ENCODE measurements at regions not wholly inside any gene's neighbourhood (a gene's known extent, or its start where the extent isn't known, plus 50 kb on each side); places are given as distances from the start of the nearest gene placed in this dataset.

DNA sequence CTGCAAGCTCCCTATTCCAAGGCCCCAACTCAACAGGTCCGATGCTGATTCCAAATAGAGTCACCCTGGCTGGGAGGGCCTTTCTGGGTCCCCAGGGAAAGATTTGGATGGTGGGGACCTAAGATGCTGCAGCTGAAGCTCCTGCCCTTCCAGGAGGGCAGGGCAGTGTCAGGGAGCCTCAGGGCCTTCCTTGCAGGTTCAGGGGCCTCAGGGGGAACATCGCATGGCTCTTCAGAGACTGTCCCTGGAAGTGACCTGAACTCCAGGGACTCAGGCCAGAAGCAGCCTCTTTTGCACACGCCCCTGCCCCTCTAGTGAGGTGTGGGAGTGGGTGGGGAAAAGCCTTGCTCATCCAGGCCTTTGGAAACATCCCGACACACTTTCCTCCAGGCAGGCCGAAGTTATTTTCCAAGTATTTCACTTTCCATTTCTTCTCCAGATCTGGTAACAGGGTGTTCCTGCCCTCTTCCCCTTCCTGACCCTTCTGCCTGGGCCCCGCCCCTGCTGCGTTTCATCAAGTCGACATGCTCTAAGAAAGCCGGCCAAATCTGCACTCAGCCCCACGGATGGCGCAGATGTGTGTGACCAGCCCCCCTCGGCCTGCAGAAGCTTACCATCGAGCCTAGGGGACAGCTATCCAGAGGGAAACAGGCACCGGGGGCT, 159.5 kb downstream of the FGF18 start:
- H3K4me1 Mint-ChIP-seq = no peaks in the 10 kb centered on the region
- H3K36me3 Mint-ChIP-seq = no peaks in the 10 kb centered on the region
- H3K27ac Mint-ChIP-seq = no peak overlapping the region
- H3K27me3 Mint-ChIP-seq = no peaks in the 10 kb centered on the region
- no peak for ATAC-seq (ENCODE audit: low read depth)
- no peak overlapping the region for H3K4me3 Mint-ChIP-seq
- POLR2A ChIA-PET = no interaction called here
- no peaks in the 10 kb centered on the region for H3K9me3 Mint-ChIP-seq
- DNase-seq = no peak

DNA sequence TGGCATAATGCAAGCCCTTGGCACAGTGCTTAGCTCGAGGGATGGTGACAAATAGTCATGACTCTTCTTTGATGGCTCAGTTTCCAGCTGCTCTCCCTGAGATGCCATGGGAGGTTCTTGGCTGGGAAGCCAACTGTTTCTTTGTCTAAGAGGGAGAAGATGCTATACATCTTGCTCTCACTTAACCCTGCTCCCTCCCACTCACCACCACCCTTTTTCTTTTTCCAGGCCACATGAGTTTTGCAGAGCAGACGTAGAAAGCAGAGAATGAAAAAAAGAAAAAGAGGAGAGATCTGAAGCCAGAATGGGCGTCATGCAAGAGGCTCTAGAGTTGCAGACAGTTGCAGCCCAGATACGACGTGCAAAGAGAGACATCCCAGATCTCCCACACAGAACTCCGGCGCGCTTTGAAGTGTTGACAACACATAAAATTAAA, 160.5 kb downstream of the FGF18 start:
- Mint-ChIP-seq H3K4me3 (no peak overlapping the region), H3K27ac (no peak overlapping the region), H3K4me1 (no peaks in the 10 kb centered on the region), H3K9me3 (no peaks in the 10 kb centered on the region), H3K27me3 (no peaks in the 10 kb centered on the region), H3K36me3 (no peaks in the 10 kb centered on the region)
- DNase-seq (no peak), ATAC-seq (ENCODE audit: low read depth) (no peak)
- POLR2A ChIA-PET = no interaction called here

DNA sequence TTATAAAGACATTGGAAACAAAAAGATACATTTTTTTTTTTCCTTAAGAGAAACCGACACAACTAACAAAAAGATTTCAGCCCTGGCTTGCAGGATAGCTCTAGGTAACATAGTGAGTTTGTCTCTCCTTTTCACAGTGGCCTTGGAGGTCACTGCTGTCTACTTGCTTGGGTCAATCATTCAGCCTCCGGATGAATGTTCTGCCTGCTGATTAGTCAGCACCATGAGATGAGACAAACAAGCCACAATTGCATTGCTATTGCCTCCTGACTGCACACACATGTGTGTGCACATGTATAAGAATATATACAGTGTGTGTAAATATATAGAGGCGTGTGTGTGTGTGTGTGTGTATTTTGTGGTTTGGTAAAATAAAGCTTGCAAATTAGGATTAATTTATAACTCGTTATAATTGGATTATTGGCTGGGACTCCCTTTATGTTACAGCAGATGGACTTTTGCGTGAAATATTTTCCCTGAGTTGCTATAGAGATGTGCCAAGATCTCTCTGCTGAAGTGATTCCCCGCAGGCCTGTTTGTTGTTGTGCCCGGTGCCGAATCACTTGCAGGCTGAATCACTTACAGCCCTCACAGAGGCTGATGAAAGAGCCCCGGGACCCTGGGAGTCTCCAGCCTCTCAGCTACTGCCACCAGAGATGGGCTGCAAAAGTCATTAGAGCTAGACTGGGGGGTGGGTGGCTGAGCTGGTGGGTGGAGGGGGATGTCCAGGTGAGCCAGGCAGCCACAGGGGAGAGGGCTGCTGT, 161.2 kb downstream of the FGF18 start:
- Mint-ChIP-seq H3K36me3 (no peaks in the 10 kb centered on the region), H3K9me3 (no peaks in the 10 kb centered on the region), H3K4me1 (no peaks in the 10 kb centered on the region), H3K27ac (no peak overlapping the region), H3K27me3 (no peaks in the 10 kb centered on the region), H3K4me3 (no peak overlapping the region)
- ATAC-seq (ENCODE audit: low read depth) = no peak
- POLR2A ChIA-PET = no interaction called here
- no peak for DNase-seq

DNA sequence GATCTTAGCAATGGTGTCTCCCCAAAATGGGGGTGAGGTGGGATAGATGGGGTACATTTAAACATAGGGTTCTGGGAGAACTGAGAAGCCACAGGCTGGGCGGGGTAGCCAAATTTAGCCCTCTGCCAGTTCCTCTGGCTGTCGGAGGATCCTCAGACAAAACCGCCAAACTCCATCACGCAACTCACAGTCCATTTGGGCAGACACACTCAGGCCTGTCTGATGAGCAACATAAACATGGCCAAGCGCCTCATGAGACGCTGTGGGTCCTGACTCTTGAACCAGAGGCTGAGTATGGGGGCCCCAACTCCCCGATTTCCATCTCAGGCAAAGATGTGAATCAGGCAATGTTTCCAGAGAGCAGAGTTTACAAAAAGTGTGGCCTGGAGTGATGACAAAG, 162.3 kb downstream of the FGF18 start:
- H3K36me3 Mint-ChIP-seq = no peaks in the 10 kb centered on the region
- no peak overlapping the region for H3K4me3 Mint-ChIP-seq
- no peak for DNase-seq
- no peaks in the 10 kb centered on the region for H3K27me3 Mint-ChIP-seq
- H3K27ac Mint-ChIP-seq = no peak overlapping the region
- no peak for ATAC-seq (ENCODE audit: low read depth)
- POLR2A ChIA-PET = no interaction called here
- no peaks in the 10 kb centered on the region for H3K4me1 Mint-ChIP-seq
- no peaks in the 10 kb centered on the region for H3K9me3 Mint-ChIP-seq

DNA sequence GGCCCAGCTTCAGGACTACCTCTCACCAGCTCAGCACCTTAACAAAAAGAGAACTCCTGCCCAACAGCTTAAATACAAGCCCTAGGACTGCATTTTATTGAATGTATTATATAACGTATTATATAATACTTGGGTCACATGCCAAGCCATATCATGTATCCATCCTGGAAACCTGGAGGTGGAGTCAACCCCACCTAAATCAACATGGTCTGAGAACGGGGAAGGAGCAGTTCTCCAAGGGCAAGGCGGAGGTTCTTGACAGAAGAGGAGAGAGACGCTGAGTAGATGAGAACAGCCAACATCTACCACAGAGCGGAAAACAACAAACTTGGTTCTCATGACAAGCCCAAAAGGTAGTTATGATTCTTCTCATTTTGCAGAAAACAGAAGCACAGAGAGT, 163.4 kb downstream of the FGF18 start:
- Mint-ChIP-seq H3K4me3 (no peak overlapping the region), H3K9me3 (no peaks in the 10 kb centered on the region), H3K36me3 (no peaks in the 10 kb centered on the region), H3K27ac (no peak overlapping the region), H3K4me1 (no peaks in the 10 kb centered on the region), H3K27me3 (peaks cover 5% of the 10 kb centered on the region)
- ATAC-seq (ENCODE audit: low read depth) (no peak), DNase-seq (no peak)
- POLR2A ChIA-PET = no interaction called here

DNA sequence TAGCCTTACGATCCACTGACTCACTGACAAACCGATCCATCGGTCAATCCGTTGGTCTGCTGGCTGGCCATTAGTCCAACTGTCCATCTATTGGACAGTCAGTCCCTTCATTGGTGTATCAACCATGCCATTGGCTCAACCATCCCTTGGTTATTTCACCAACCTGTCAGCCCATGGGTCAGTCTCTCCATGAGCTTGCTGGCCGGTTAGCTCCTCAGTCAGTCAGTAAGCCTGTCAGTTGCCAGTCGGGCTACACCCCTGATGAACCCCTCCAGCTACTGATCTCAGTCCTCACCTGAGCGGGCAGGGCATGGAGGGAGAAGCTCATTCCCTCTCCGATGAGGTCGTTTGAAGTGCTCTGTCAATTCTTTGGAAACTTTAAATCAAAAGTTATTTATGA, 166.5 kb downstream of the FGF18 start:
- Mint-ChIP-seq H3K4me3 (no peak overlapping the region), H3K27me3 (peaks cover 5% of the 10 kb centered on the region), H3K9me3 (no peaks in the 10 kb centered on the region), H3K27ac (no peak overlapping the region), H3K4me1 (no peaks in the 10 kb centered on the region), H3K36me3 (no peaks in the 10 kb centered on the region)
- POLR2A ChIA-PET = no interaction called here
- no peak for DNase-seq
- ATAC-seq (ENCODE audit: low read depth) = no peak

DNA sequence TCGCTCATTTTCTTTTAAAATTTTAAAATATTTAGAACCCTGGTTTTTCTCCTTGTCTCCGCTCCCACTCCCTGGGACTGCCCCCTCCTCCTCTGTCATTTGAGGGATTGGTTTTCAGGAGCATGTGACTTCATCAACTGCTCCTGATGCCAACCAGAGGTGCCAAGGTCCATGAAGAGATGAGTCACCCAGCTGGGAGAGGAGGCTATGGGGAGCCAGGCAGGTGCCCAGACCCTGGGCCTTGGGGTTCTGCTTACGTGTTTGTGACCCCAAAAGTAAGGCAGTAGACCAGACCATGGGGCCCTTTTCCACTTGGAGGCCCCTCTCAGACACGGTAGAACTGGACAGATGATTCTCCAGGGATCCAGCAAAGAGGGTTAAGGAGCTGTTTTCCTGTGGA, 167.0 kb downstream of the FGF18 start:
- peaks cover 5% of the 10 kb centered on the region for H3K27me3 Mint-ChIP-seq
- H3K27ac Mint-ChIP-seq = no peak overlapping the region
- no peaks in the 10 kb centered on the region for H3K4me1 Mint-ChIP-seq
- POLR2A ChIA-PET = no interaction called here
- DNase-seq = no peak
- H3K36me3 Mint-ChIP-seq = no peaks in the 10 kb centered on the region
- no peak for ATAC-seq (ENCODE audit: low read depth)
- no peak overlapping the region for H3K4me3 Mint-ChIP-seq
- H3K9me3 Mint-ChIP-seq = no peaks in the 10 kb centered on the region

- POLR2A ChIA-PET = no interaction called here
- Mint-ChIP-seq H3K27me3 (peaks cover 5% of the 10 kb centered on the region), H3K4me3 (no peak overlapping the region), H3K4me1 (no peaks in the 10 kb centered on the region), H3K9me3 (no peaks in the 10 kb centered on the region), H3K36me3 (no peaks in the 10 kb centered on the region), H3K27ac (no peak overlapping the region)
- no peak for ATAC-seq (ENCODE audit: low read depth)
- no peak for DNase-seq
Measured at GRCh38 chr5:171588046-171588445, 168.6 kb downstream of the FGF18 start.

DNA sequence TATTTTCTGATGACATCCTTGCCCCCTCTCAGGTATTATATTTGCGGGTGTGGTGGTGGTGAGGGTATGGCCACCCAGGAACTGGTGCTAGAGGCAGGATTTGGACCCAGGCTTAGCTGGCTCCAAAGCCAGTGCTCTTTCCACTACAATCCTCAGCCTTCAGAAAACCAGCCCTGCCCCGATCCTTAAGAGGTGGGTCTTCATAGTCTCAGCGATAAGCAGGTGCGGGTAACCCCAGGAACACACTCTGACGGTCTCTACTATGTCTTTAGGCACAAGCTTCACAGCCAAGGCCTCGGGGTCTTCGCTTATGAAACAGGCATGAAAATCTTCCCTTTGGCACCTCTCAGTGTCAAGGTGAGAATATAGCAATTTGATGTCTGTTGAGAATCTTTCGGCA, 169.3 kb downstream of the FGF18 start:
- H3K4me3 Mint-ChIP-seq = no peak overlapping the region
- no peaks in the 10 kb centered on the region for H3K36me3 Mint-ChIP-seq
- no peaks in the 10 kb centered on the region for H3K9me3 Mint-ChIP-seq
- no peak overlapping the region for H3K27ac Mint-ChIP-seq
- ATAC-seq (ENCODE audit: low read depth) (no peak), DNase-seq (no peak)
- H3K4me1 Mint-ChIP-seq = no peaks in the 10 kb centered on the region
- H3K27me3 Mint-ChIP-seq = peaks cover 8% of the 10 kb centered on the region
- POLR2A ChIA-PET = no interaction called here

- Mint-ChIP-seq H3K27ac (no peak overlapping the region), H3K27me3 (peaks cover 8% of the 10 kb centered on the region), H3K4me3 (no peak overlapping the region), H3K36me3 (no peaks in the 10 kb centered on the region), H3K9me3 (no peaks in the 10 kb centered on the region), H3K4me1 (no peaks in the 10 kb centered on the region)
- ATAC-seq (ENCODE audit: low read depth) (no peak), DNase-seq (no peak)
- POLR2A ChIA-PET = no interaction called here
Measured at GRCh38 chr5:171589461-171589860, 170.0 kb downstream of the FGF18 start.

- Mint-ChIP-seq H3K4me3 (no peak overlapping the region), H3K36me3 (no peaks in the 10 kb centered on the region), H3K27ac (no peak overlapping the region), H3K4me1 (no peaks in the 10 kb centered on the region), H3K27me3 (peaks cover 8% of the 10 kb centered on the region), H3K9me3 (no peaks in the 10 kb centered on the region)
- DNase-seq (no peak), ATAC-seq (ENCODE audit: low read depth) (no peak)
- POLR2A ChIA-PET = no interaction called here
Measured at GRCh38 chr5:171592076-171592475, 172.6 kb downstream of the FGF18 start.

DNA sequence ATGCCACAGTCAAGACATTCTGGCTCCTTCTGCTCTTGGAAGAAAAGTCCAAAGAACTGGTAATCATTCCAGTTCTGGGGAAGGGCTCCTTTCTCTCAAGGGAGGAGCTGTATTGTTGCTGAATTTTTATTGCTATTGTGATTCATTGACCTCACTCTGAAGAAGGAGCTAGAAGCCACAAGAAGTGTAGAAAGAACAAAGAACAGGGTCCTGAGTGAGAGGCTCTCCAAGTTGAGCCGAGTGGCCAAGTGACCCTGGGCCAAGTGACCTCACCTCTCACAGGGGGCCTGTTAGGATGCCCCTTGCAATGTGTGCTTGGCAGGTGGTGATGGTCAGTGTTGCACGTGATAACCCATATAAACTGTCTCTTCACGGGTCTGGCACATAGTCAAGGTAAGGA, 173.3 kb downstream of the FGF18 start:
- H3K4me3 Mint-ChIP-seq = no peak overlapping the region
- peaks cover 3% of the 10 kb centered on the region for H3K27me3 Mint-ChIP-seq
- no peaks in the 10 kb centered on the region for H3K36me3 Mint-ChIP-seq
- H3K27ac Mint-ChIP-seq = no peak overlapping the region
- ATAC-seq (ENCODE audit: low read depth) (no peak), DNase-seq (no peak)
- H3K4me1 Mint-ChIP-seq = no peaks in the 10 kb centered on the region
- POLR2A ChIA-PET = no interaction called here
- H3K9me3 Mint-ChIP-seq = no peaks in the 10 kb centered on the region

DNA sequence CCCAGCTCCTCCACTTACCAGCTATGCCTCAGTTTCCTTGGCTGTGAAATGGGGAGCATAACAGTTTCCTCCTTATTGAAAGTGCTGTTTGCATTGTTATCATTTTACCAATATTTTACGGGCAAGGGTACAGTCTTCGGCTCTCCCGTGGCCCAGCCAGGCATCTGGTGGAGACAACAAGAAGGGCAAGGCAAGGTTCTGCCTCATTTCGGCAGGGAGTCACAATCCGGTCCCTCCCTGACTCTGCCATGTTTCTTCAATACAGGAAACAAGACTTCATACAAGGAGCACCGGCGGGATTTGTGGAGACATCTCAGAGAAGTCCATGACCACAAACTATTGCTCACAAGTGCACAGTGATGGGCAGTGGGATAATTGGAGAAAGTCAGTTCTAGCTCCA, 174.0 kb downstream of the FGF18 start:
- Mint-ChIP-seq H3K4me1 (no peaks in the 10 kb centered on the region), H3K27ac (no peak overlapping the region), H3K9me3 (no peaks in the 10 kb centered on the region), H3K4me3 (no peak overlapping the region), H3K27me3 (peaks cover 2% of the 10 kb centered on the region), H3K36me3 (peaks cover 1% of the 10 kb centered on the region)
- ATAC-seq (ENCODE audit: low read depth) = no peak
- POLR2A ChIA-PET = no interaction called here
- DNase-seq = no peak

GRCh38 chr5:171593976-171594375, 174.5 kb downstream of the FGF18 start:
- DNase-seq = no peak
- no peaks in the 10 kb centered on the region for H3K9me3 Mint-ChIP-seq
- H3K27ac Mint-ChIP-seq = no peak overlapping the region
- H3K27me3 Mint-ChIP-seq = peaks cover 2% of the 10 kb centered on the region
- POLR2A ChIA-PET = no interaction called here
- ATAC-seq (ENCODE audit: low read depth) = no peak
- no peak overlapping the region for H3K4me3 Mint-ChIP-seq
- peaks cover 1% of the 10 kb centered on the region for H3K36me3 Mint-ChIP-seq
- no peaks in the 10 kb centered on the region for H3K4me1 Mint-ChIP-seq

Measured in activated naive CD8-positive, alpha-beta T cell treated with anti-CD3 and anti-CD28 coated beads, Interleukin-2, amount 10 ng/mL, durations not matched to agents 7 days and 5 days (primary cell).